ENCODE measurements at regions not wholly inside any gene's neighbourhood (a gene's known extent, or its start where the extent isn't known, plus 50 kb on each side); places are given as distances from the start of the nearest gene placed in this dataset.
"Not testable (repeated sequence)": the region's sequence is repeated elsewhere in the genome, so short reads cannot be mapped to it uniquely, and the experiment has no call there.

DNA sequence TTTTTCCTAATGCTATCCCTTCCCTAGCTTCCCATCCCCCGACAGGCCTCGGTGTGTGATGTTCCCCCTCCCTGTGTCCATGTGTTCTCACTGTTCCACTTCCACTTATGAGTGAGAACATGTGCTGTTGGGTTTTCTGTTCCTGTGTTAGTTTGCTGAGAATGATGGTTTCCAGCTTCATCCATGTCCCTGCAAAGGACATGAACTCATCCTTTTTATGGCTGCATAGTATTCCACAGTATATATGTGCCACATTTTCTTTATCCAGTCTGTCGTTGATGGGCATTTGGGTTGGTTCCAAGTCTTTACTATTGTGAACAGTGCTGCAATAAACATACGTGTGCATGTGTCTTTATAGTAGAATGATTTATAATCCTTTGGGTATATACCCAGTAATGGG is 279.2 kb downstream of the KCNRG start:
- CTCF ChIA-PET: interaction anchor here (0.8 kb wide), 1 partner anchor 84 kb away, joined by 3 read pairs; no protein-coding TSS in a partner anchor
- peak; percentile 95 for TF ChIP-seq ZNF146 (tag by site-specific recombination; IDR thresholded peaks at IDR 0.05)
- TF ChIP-seq, protein P1, sequence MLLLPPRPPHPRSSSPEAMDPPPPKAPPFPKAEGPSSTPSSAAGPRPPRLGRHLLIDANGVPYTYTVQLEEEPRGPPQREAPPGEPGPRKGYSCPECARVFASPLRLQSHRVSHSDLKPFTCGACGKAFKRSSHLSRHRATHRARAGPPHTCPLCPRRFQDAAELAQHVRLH (tag by site-specific recombination; IDR thresholded peaks at IDR 0.05): 0 out of 2 replicates have a peak, but pooled peaks have one; percentile 26

DNA sequence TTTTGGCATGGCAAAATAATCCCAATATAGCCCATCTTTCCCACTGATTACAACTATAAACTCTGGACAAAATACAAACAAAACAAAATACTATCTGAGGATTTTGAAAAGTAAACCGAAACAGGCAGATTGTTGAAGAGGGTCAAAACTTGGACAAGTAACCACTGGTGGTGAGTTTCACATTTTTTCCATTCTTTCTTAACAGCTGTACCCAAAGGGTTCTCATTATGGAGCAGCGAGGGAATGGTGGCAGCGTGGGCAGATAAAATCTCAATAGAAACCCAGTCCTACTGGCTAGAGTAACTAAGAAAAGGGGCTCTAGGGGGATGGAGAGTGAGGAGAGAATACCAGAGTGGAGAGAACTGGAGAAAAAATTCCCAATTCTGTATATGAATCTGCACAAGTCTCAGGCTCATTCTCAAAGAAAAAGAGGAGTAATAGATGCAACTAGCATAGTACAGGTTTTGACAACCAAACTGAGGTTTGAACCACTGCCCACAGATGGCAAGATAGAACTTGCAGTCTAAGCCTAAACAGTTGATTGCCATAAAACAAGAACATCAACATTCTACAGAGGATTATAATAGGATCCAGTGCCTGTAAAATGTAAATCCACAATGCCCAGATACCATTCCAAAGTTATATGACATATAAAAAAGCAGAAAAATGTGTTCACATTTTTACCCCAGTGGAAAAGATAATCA is 284.5 kb downstream of the KCNRG start:
- no peak overlapping the region for H3K4me3 ChIP-seq (ENCODE audit: low read depth, low read length)
- no peaks in the 10 kb centered on the region for H3K9me3 ChIP-seq (ENCODE audit: control insufficient read depth, insufficient read depth, low read depth, low read length)
- ChIA-PET CTCF (interaction anchor here (0.7 kb wide), 1 partner anchor 316 kb away, joined by 3 read pairs; no protein-coding TSS in a partner anchor), POLR2A (no interaction called here)
- H3K36me3 ChIP-seq (ENCODE audit: control insufficient read depth in 2 of 2, insufficient read depth in 1 of 2, low read length in 2 of 2): no peaks in the 10 kb centered on the region
- no peak overlapping the region for H3K27ac ChIP-seq (ENCODE audit: extremely low read depth, low read depth, low read length)
- TF ChIP-seq ZSCAN23 (tag by site-specific recombination; IDR thresholded peaks at IDR 0.05) (no peak), ZFP41 (tag by site-specific recombination; IDR thresholded peaks at IDR 0.05; ENCODE audit: borderline replicate concordance) (no peak), ZNF621 (tag by site-specific recombination; IDR thresholded peaks at IDR 0.05) (no peak), ZNF366 (tag by site-specific recombination; conservative IDR thresholded peaks at IDR 0.05) (no peak), FEZF1 (tag by site-specific recombination; IDR thresholded peaks at IDR 0.05) (no peak), ZNF555 (tag by site-specific recombination; conservative IDR thresholded peaks at IDR 0.05) (no peak), ZNF76 (tag by site-specific recombination; IDR thresholded peaks at IDR 0.05; ENCODE audit: borderline replicate concordance, low read depth) (no peak), ZNF658 (tag by site-specific recombination; IDR thresholded peaks at IDR 0.05) (no peak)
- no peaks in the 10 kb centered on the region for H3K4me1 ChIP-seq (ENCODE audit: control insufficient read depth, insufficient read depth, low read length)

More for the DNA sequence above, 279.2 kb downstream of the KCNRG start:
- H3K9me3 ChIP-seq (ENCODE audit: control insufficient read depth, insufficient read depth, low read depth, low read length); POLR2A ChIA-PET; H3K4me3 ChIP-seq (ENCODE audit: low read depth, low read length); H3K27ac ChIP-seq (ENCODE audit: extremely low read depth, low read depth, low read length); H3K36me3 ChIP-seq (ENCODE audit: control insufficient read depth in 2 of 2, insufficient read depth in 1 of 2, low read length in 2 of 2); H3K4me1 ChIP-seq (ENCODE audit: control insufficient read depth, insufficient read depth, low read length): not testable (repeated sequence)

DNA sequence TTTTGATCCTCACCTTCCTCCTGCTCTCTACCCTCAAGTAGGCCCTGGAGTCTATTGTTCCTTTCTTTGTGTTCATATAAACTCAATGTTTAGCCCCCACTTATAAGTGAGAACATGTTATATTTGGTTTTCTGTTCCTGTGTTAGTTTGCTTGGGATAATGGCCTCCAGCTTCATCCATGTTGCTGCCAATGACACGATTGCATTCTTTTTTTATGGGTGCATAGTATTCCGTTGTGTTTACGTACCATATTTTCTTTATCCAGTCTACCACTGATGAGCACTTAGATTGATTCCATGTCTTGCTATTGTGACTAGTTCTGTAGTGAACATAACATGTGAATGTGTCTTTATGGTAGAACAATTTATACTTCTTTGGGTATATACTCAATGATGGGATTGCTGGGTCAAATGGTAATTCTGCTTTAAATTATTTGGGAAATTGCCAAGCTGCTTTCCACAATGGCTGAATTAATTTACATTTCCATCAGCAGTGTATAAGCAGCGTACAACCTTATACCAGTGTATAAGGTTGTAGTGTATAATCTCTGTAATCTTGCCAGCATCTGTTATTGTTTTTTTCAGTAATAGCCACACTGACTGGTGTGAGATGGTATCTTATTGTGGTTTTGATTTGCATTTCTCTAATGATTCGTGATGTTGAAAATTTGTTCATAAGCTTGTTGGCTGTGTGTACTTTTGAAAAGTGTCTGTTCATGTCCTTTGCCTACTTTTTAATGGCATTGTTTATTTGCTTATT is 288.9 kb downstream of the KCNRG start:
- TF ChIP-seq ZNF777 (tag by site-specific recombination; IDR thresholded peaks at IDR 0.05; ENCODE audit: borderline replicate concordance) (no peak), ZNF146 (tag by site-specific recombination; IDR thresholded peaks at IDR 0.05) (peak; percentile 84)
- Histone ChIP-seq H3K4me3 (ENCODE audit: low read depth, low read length) (no peak overlapping the region), H3K4me1 (ENCODE audit: control insufficient read depth, insufficient read depth, low read length) (no peaks in the 10 kb centered on the region), H3K9me3 (ENCODE audit: control insufficient read depth, insufficient read depth, low read depth, low read length) (no peaks in the 10 kb centered on the region), H3K27ac (ENCODE audit: extremely low read depth, low read depth, low read length) (no peak overlapping the region), H3K36me3 (ENCODE audit: control insufficient read depth in 2 of 2, insufficient read depth in 1 of 2, low read length in 2 of 2) (no peaks in the 10 kb centered on the region)
- POLR2A ChIA-PET: no interaction called here
- CTCF ChIA-PET: no interaction called here

DNA sequence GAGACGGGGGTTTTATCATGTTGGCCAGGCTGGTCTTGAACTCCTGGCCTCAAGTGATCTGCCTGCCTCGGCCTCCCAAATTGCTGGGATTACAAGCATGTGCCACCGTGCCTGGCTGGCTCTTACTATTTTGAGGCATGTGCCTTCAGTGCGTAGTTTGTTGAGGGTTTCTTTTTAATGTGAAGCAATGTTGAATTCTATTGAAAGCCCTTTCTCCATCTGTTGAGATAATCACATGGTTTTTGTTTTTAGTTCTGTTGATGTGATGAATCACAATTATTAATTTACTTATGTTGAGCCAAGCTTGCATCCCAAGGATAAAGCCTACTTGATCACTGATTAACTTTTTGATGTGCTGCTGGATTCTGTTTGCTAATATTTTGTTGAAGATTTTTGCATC is 290.9 kb downstream of the KCNRG start:
- CTCF ChIA-PET: no interaction called here
- Histone ChIP-seq H3K36me3 (ENCODE audit: control insufficient read depth in 2 of 2, insufficient read depth in 1 of 2, low read length in 2 of 2) (no peaks in the 10 kb centered on the region), H3K4me1 (ENCODE audit: control insufficient read depth, insufficient read depth, low read length) (0 out of 2 replicates have a peak, but pooled peaks cover 5% of the 10 kb centered on the region), H3K4me3 (ENCODE audit: low read depth, low read length) (no peak overlapping the region), H3K27ac (ENCODE audit: extremely low read depth, low read depth, low read length) (no peak overlapping the region), H3K9me3 (ENCODE audit: control insufficient read depth, insufficient read depth, low read depth, low read length) (no peaks in the 10 kb centered on the region)
- POLR2A ChIA-PET: no interaction called here
- TF ChIP-seq ZNF302 (tag by site-specific recombination; IDR thresholded peaks at IDR 0.05; ENCODE audit: low read depth) (no peak), ZNF114 (tag by site-specific recombination; IDR thresholded peaks at IDR 0.05) (no peak), ZNF585B (tag by site-specific recombination; IDR thresholded peaks at IDR 0.05) (no peak), ZSCAN16 (tag by site-specific recombination; IDR thresholded peaks at IDR 0.05) (no peak), ZNF707 (tag by site-specific recombination; IDR thresholded peaks at IDR 0.05) (no peak), ZNF677 (tag by site-specific recombination; IDR thresholded peaks at IDR 0.05) (no peak), ZNF311 (tag by site-specific recombination; IDR thresholded peaks at IDR 0.05; ENCODE audit: borderline replicate concordance) (no peak), YY2 (tag by site-specific recombination; IDR thresholded peaks at IDR 0.05) (no peak), ZNF544 (tag by site-specific recombination; IDR thresholded peaks at IDR 0.05) (no peak), ZNF426 (tag by site-specific recombination; IDR thresholded peaks at IDR 0.05) (no peak), ZNF76 (tag by site-specific recombination; IDR thresholded peaks at IDR 0.05; ENCODE audit: borderline replicate concordance, low read depth) (no peak), ZFP41 (tag by site-specific recombination; IDR thresholded peaks at IDR 0.05; ENCODE audit: borderline replicate concordance) (no peak), ZBTB8A (tag by site-specific recombination; IDR thresholded peaks at IDR 0.05) (no peak), ZNF221 (tag by site-specific recombination; IDR thresholded peaks at IDR 0.05; ENCODE audit: borderline replicate concordance) (no peak), ZNF654 (tag by site-specific recombination; IDR thresholded peaks at IDR 0.05; ENCODE audit: low read depth) (no peak)
- TF ChIP-seq, protein P2, sequence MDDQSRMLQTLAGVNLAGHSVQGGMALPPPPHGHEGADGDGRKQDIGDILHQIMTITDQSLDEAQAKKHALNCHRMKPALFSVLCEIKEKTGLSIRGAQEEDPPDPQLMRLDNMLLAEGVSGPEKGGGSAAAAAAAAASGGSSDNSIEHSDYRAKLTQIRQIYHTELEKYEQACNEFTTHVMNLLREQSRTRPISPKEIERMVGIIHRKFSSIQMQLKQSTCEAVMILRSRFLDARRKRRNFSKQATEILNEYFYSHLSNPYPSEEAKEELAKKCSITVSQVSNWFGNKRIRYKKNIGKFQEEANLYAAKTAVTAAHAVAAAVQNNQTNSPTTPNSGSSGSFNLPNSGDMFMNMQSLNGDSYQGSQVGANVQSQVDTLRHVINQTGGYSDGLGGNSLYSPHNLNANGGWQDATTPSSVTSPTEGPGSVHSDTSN (CRISPR knock-in tag; IDR thresholded peaks at IDR 0.05): no peak

Measured in HEK293 (cell line).